Medulla oblongata (tissue), 1 donor: ENCODE measurements at regions not wholly inside any gene's neighbourhood (a gene's known extent, or its start where the extent isn't known, plus 50 kb on each side); places are given as distances from the start of the nearest gene placed in this dataset.
A peak's percentile ranks its signal among the peaks of the same experiment; 100 is the strongest.
"Not testable (repeated sequence)": the region's sequence is repeated elsewhere in the genome, so short reads cannot be mapped to it uniquely, and the experiment has no call there.

Experiments used
- DNase-seq: peaks from one replicate; pipeline ENCODE4 v3.0.0-alpha.2; 2015; ENCODE audit errors: extremely low spot score

DNA sequence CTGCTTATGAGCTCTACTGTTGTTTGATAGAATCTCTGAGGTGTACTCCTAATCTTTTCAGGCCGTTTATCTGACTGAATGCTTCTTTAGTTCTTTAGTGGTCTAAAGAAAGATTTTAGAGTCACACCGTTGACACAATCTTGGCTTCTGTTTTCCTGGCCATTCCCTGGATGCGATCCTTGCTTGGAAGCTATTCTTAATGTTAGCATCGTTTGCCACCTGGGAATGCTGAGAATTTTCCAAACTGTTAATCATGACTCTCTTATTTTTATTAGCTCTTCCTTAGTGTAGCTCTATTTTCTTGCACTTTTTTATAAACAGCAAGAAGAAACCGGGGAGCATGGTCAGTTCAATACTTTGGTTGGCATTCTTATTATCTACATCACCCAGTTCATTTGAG is 281.0 kb upstream of the PCDH20 start:
- no peak for DNase-seq

DNA sequence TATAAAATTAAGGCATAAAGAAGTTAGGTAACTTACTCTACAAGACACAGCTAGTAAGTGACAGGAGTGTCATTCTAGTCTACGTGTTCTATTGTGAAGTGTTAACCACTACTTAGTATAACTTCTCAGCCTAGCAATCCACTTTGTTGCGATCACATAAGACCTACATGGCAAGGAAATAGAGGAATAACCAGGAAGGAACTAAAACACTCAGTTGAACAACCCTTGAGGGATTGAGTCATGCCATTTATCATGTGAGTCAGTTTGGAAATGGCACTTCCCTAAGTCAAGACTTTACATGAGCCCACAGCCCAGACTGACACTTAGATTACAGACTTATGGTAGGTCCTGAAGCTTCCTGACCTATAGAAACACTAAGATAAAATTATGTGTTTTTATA is 279.5 kb upstream of the PCDH20 start:
- no peak for DNase-seq

DNA sequence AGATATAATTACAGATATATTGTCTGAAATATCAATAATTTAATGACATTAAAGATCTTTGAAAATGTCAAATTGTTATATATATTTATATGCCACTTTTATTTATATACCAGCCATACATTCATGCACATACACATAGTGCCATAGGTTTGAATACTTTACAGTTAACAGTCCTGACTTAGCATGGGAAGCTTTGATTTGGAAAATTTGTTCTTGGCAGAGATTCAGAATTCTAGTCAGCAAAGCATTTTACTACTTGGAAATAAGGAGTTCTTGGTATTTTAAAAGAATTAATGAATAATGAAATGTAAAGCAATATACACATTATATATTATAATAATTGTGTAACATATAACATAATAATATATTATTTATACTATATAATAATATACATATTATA is 277.0 kb upstream of the PCDH20 start:
- no peak for DNase-seq

DNA sequence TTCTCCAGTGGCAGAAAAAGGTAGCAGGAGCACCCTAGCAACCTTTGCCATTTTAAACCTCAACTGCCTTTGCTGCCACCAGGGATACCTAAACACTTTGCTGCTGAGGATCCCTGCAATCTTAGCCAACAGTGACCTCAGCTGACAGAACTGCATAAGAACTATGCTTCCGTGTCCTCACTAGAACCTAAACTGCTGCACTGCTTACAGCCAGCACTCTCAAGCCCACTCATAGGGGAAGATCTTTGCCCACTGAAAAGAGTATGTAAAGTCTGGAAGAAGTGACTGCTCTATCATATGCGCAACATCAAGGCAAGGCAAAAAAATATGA is 270.0 kb upstream of the PCDH20 start:
- DNase-seq: peak; percentile 27

DNA sequence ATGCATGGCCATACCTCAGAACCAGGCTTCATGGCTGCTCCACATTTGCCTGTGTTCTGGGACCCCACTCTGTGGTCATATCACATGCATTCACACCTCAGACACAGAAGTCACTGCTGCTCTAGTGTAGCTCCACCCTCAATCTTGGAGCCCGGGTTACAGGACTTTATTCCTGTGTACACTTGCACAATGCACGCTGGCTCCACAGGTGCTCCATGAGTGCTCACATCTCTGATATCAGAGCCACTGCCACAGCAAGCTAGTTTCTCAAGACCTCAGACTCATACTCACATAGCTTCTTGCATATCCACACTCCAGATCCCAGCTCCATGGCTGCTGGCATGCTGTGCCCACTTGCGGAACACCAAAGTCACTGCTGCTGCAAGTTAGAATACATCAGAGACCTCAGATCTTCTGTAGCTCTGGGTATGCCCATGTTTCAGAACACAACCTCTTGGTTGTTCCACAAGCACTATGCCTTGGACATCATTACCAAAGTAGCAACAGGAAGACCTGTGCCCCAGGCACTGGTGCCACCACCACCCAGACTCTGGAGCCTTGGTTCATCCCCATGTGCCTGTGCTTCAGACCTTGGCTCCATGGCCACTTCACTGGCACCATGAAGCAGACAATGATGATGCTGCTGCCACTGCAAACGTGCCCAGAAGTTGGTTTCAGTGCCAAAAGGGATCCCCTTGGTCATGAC is 269.5 kb upstream of the PCDH20 start:
- no peak for DNase-seq

DNA sequence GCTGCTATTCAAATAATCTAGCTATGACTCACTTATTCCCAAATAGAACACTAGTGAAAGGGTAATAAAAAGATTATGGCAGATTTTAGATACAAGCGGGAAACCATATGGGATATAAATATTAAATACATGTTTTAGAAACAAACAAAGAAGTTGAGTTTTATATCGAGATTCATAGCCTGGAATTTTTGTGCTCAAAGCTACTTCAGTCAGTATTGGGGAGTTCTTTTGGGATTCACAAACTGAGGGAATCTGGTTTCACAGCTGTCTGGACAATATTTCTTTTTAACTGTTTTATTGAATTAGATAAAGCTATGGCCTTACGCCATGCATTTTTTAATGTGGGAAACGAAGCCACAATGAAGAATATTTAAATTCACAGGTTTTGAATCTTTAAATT is 257.1 kb upstream of the PCDH20 start:
- no peak for DNase-seq

DNA sequence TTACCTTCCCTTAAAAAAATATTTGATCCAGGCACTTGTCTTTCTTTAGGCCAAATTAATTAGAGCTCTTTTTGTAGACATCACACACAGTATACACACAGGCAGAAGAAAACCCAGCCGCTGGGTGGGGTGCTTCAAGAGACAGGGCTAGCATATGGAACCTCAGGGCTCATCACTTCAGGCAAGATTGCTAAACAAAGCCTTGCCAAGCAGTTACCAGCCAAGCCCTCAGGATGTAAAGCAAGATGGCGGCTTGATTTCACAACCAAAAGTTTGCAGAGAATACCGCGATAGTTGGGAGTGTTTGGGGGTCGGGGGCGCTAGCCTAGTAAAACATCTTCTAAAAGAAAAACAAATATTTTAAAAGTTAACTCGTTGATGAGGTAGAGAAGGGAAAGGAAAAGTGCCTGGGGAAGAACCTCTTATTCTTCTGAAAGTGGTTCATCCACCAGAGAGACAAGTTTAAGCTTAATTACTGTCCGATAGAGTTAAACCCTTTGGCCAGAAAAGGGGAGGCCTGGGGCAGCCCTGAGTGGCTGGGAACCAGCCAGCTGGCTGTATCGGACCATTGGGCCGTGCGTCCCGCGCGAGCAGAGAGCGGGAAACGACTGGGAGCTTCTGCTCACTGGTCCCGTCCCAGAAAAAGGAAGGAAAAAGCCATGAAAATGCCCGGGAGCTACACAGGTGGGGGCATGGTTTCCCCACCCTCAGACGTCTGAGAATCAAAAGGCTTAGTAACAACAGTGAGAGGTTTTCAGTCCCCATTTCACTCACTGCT is 254.9 kb upstream of the PCDH20 start:
- no peak for DNase-seq

DNA sequence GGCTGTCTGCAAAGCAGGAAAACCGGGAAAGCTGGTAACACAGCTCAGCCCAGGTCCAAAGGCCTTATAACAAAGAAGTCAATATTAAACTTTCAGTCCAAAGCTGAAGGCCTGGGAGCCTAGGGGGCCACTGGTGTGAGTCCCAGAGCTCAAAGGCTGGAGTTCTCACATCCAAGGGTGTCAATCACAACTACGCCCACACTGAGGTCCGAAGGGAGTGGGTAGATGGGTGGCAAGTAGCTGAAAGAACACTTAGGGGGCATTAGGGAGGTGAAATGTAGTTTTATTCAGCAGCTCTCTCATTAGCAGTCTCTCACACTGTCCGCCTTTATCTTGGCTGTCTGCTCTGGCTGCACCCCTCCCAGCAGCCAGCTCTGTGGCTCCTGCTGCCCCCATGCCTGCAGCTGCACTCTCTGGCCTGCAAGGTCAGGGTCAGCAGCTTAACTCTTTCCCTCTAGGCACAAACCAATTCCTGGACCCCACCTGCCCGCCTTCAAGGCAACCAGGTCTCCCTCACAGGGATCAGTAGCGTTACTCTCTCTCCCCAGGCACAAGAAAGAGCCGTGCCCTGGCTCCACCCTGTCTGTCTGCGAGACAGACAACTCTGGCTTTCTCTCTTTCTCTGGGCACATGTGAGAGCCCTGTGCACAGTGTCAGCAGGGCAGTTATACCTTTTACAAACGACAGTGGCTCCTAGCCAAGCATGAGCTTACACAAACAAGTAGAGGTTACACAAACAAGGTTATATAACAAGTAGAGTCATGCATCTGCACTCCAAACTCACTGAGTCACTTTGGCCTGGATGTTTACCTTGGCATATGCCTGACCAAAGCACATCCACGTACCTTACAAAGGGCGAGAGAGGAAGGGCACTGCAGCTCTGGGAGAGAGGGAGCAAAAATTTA is 249.4 kb upstream of the PCDH20 start:
- no peak for DNase-seq

DNA sequence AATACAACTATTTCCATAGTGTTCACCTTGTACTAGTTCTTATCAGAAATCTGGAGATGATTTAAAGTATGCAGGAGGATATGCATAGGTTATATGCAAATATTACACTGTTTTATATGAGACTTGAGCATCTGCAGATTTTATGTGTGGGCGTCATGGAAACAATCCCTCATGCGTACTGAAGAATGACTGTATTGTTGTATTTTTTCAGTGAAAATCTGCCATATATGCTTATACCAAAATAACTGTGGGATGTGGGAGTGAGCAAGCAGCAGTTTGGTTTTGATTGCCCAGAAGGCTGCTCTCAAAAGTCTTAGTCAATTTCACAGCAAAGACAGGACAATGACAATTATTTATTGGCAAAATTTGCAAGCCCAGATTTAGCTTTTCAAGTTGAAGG is 238.8 kb upstream of the PCDH20 start:
- DNase-seq: no peak

DNA sequence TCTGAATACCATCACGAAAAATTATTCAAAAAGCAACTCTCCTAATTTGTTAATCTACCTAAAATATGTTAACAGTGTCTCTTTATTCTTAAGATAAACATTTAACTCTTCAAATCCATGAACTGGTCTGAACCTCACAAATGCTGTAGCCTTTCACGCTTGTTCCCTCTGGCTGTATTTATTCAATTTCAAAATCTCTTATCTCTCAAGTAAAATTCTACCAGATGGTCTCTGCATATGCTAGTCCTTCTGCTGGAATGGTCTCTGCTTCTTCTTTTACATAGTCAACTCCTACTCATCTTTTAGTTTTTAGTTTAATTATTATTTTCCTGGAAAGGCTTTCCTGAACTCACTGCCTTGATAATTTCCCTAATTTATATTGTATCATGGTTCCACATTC is 232.9 kb upstream of the PCDH20 start:
- no peak for DNase-seq

DNA sequence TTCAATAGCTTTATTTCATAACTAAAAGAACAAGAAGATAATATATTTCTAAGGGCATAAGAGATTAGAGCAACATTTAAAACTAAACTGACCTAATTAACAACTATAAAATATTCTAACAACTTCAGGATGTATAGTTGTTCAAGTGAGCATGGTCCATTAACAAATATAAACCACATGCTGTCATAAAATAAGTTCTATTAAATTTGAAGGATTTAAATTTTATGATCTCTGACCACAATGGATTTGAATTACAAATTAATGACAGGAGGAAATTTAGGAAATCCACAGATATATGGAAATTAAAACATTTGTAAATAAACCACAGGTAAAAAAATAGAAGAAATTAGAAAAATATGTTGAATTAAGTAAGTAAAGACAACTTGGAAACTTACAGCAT is 196.5 kb upstream of the PCDH20 start:
- DNase-seq: no peak

DNA sequence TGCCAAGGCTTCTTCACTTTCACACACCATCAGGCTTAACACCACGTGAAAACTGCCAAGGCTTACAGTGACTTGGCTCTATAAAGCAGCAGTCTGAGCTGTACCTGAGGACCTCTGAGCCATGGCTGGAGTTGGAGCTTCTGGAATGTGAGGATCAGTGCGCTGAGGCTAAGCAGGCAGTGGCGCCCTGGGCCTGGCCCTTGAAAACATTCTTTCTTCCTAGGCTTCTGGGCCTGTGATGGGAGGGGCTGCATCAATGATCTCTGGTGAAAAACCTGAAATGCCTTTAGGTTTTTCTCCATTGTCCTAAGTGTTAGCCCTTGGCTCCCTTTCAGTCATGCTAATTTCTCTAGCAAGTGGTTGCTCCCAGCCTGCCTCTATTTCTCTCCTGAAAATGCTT is 192.5 kb upstream of the PCDH20 start:
- DNase-seq: no peak

DNA sequence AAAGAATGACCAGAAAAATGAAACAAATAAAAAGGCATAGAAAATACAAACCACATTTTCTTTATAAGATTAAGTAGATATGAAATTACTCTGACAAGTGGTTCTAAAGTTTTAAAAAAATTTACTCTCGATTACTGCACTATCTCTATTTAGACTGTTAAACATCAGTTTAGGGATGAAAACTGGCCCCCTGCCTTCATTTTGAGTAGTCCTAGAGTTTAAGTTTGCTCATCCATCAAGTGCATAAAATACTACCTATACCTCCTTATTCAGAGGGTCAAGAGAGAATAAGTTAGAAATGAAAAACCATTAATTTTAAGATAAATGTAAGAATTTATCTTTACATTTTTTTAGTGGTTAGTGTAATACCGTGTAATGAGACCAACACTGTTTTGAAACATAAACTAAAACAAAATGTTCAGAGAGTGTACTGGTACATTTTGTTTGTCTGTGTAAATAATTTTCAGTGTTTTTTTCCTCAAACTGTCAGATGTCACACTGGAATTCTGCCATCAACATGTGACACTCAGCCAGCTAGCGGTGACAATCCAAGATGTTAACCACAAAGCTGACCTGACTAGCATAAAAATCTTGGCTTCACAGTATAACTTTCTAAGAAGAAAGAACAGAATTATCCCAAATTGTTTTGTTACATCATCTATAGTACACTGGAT is 184.8 kb upstream of the PCDH20 start:
- DNase-seq: peak; percentile 51

DNA sequence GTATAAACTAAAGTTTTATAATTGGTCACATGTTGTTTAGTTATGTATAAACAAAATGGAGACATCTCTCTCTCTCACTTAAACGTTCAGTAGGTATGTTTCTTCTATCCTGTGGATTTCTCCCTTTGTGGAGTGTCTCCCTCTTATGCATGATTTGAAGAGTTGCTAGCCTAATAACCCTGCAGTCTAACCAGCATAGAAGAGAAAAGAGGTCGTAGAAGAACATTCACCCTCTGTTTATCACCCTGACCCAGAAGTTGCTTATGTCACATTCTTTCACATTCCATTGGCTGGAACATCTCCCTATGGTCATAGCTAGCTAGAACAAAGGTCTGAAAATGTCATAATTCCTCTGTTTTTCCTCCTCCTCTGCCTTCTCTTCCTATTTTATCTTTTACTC is 176.8 kb upstream of the PCDH20 start:
- no peak for DNase-seq

DNA sequence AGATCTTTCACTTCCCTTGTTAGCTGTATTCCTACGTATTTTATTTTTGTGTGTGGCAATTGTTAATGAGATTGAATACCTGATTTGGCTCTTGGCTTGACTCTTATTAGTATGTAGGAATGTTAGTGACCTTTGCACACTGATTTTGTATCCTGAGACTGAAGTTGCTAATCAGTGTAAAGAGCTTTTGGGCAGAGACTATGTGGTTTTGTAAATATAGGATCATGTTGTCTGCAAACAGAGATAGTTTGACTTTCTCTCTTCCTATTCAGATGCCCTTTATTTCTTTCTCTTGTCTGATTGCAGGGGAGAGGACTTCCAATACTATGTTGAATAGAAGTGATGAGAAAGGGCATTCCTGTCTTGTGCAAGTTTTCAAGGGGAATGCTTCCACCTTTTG is 160.3 kb upstream of the PCDH20 start:
- DNase-seq: no peak

DNA sequence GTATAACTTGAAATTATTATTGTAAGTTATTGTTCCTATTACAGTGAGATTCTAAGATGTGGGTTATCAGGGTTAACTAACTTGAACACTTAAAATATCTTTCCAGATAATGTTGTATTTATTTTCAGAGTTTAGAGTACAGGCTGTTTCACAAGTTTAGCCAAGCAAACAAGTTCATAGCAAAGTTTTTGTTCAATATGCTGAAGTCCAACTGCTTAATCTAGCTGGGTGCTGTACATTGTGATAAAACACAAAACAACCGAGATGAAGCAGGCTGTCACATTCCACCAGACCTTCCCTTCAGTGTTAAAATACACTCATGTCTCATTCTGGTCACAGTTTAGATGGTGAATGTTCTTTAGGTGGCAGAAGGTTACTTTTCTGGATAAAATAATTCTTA is 148.0 kb upstream of the PCDH20 start:
- no peak for DNase-seq

DNA sequence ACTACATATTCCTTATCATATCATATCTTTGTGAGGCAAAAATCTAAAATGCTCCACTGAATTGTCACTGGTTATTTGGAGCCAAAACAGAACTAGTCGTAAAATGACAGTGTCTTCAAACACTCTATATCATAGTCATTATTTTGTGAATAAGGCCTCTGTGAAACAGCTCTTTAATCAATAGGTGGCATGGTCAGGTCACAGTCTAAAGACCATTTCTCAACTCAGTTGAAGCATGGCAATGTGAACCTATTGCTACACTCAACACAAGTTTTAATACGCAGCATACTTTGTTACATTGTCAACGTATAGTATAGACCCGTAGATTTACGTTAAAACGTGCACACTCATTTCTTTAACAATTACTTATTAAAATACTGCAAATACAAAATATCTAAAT is 131.3 kb upstream of the PCDH20 start:
- DNase-seq: no peak

DNA sequence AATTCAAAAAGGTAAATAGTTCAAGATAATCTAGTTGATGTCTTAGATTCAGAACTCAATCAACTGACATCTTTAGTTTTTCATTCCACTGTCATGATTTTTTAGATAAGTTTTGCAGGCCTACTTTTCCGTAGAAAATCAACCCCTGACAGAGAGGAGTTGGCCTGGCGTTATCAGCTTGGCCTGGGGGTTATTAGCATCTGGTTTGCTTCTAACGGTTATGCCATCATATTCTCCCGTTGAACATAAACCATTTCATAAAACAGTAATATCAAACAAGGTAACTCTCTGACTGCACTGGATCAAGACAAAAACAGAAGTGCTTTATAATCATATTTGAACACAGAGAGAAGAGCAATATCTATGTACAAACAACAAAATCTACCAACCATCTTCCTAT is 130.8 kb upstream of the PCDH20 start:
- no peak for DNase-seq

DNA sequence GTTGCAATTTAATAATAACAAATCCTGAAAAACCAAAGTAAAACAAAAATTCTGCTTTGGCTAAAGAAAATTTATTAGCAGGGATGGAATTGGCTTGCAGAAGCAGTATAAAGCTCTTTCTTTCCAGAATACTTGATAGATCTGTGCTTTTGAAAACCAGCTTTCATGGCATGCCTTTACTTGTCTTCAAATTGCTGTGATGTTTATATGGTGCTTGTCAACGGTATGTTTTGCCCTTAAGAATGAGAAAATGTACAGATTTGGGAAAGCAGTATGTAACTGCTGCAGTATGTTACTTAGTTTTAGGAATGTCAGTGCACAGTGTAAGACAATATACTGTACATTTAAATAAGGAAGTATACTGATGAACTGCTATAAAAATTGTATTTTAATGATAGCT is 120.8 kb upstream of the PCDH20 start:
- DNase-seq: no peak

DNA sequence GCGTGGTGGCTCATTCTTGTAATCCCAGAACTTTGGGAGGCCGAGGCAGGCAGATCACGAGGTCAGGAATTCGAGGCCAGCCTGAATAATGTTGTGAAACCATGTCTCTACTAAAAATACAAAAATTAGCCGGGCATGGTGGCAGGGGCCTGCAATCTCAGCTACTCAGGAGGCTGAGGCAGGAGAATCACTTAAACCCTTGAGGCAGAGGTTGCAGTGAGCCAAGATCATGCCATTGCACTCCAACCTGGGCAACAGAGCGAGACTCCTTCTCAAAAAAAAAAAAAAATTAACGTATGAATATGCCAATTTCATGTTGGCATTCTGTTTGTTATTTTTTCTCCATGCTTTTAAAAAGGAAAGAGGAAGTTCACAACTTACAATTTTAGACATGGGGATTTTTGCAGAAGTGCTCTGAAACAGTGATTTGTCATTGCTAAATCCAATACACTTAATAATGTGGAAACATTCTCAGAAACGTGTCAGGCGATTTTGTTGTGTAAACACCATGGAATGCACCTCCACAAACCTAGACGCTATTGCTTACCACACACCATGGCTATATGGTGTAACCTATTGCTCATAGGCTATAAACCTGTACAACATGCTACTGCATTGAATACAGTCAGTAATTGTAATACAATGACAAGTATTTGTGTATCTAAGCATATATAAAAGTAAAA is 115.9 kb upstream of the PCDH20 start:
- peak; percentile 30 for DNase-seq

DNA sequence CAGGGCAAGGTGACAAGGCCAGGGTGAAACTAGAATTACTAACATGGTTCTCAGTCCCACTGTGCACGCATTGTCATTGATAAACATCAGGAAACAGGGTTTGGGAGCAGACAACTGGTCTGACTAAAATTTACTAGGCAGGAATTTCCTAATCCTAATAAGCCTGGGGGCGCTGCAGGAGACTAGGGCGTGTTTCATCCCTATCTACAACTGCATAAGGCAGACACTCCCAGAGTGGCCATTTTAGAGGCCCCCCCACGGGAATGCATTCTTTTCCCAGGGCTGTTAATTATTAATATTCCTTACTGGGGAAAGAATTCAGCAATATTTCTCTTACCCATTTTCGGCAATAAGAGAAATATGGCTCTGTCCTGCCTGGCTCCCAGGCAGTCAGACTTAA is 103.6 kb upstream of the PCDH20 start:
- DNase-seq: not testable (repeated sequence)

DNA sequence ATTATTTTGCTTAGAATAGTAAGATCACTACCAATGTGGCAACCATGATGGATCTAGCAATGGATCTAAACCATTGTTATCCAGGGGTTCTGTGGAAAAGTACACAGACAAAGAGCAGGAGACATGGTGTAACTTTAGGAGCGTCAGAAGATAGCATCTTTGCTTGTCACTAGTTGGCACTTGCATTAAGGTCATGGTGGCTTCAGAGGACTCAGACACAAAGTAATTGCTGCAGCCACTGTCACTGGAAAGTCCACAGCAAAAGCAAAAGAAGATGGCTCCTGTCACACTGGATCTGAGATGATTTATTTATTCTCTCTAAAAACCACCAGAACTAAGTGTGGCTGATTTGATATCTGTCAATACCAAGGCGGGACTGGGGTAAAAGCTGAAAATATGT is 93.3 kb upstream of the PCDH20 start:
- no peak for DNase-seq
